PFSK-1 (cell line): ENCODE measurements at regions not wholly inside any gene's neighbourhood (a gene's known extent, or its start where the extent isn't known, plus 50 kb on each side); places are given as distances from the start of the nearest gene placed in this dataset.

Experiments
- FOXP2 ChIP-seq: optimal IDR thresholded peaks from 2 replicates; pipeline ENCODE3; 2011; ENCODE audit warnings: borderline replicate concordance, control low read depth, inconsistent platforms; ENCODE audit not compliant: insufficient read depth; ENCODE audit errors: extremely low read length, extremely low read depth
- POLR2AphosphoS5 ChIP-seq: IDR thresholded peaks from 2 replicates; pipeline ENCODE4 v1.6.1; 2012; ENCODE audit warnings: low read depth, mild to moderate bottlenecking, control low read depth, low read length, moderate library complexity
- SIN3A ChIP-seq: IDR thresholded peaks from 2 replicates; pipeline ENCODE4 v1.6.1; 2012; ENCODE audit warnings: mild to moderate bottlenecking, low read length, moderate library complexity, borderline replicate concordance; ENCODE audit not compliant: insufficient read depth
- TAF1 ChIP-seq: IDR thresholded peaks from 2 replicates; pipeline ENCODE4 v1.6.1; 2012; ENCODE audit warnings: low read length, control low read depth, borderline replicate concordance; ENCODE audit not compliant: insufficient read depth
- TF ChIP-seq, protein P1 (sequence below), 2 experiments: IDR thresholded peaks; 2 replicates each; pipeline versions ENCODE4 v1.6.1 to v1.8.0; 2011 to 2012; ENCODE audit warnings: low read depth in 2 of 2, low read length in 2 of 2, control low read depth in 1 of 2, inconsistent platforms in 1 of 2, mild to moderate bottlenecking in 1 of 2, moderate library complexity in 1 of 2; ENCODE audit not compliant: insufficient read depth in 1 of 2

GRCh38 chr11:109706945-109707344 is 285.0 kb downstream of the C11orf87 start:
- TF ChIP-seq, protein P1, sequence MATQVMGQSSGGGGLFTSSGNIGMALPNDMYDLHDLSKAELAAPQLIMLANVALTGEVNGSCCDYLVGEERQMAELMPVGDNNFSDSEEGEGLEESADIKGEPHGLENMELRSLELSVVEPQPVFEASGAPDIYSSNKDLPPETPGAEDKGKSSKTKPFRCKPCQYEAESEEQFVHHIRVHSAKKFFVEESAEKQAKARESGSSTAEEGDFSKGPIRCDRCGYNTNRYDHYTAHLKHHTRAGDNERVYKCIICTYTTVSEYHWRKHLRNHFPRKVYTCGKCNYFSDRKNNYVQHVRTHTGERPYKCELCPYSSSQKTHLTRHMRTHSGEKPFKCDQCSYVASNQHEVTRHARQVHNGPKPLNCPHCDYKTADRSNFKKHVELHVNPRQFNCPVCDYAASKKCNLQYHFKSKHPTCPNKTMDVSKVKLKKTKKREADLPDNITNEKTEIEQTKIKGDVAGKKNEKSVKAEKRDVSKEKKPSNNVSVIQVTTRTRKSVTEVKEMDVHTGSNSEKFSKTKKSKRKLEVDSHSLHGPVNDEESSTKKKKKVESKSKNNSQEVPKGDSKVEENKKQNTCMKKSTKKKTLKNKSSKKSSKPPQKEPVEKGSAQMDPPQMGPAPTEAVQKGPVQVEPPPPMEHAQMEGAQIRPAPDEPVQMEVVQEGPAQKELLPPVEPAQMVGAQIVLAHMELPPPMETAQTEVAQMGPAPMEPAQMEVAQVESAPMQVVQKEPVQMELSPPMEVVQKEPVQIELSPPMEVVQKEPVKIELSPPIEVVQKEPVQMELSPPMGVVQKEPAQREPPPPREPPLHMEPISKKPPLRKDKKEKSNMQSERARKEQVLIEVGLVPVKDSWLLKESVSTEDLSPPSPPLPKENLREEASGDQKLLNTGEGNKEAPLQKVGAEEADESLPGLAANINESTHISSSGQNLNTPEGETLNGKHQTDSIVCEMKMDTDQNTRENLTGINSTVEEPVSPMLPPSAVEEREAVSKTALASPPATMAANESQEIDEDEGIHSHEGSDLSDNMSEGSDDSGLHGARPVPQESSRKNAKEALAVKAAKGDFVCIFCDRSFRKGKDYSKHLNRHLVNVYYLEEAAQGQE (IDR thresholded peaks at IDR 0.05; ENCODE audit: insufficient read depth in 1 of 2, low read depth in 2 of 2, low read length in 2 of 2) = no peak
- TF ChIP-seq SIN3A = no peak
- TF ChIP-seq TAF1 = no peak
- no peak for TF ChIP-seq FOXP2

GRCh38 chr11:109707411-109707810 is 285.4 kb downstream of the C11orf87 start:
- TF ChIP-seq POLR2AphosphoS5 = no peak
- TF ChIP-seq, protein P1 (IDR thresholded peaks at IDR 0.05; ENCODE audit: insufficient read depth in 1 of 2, low read depth in 2 of 2, low read length in 2 of 2) = no peak
- TF ChIP-seq SIN3A = no peak
- TF ChIP-seq TAF1 = no peak

- TF ChIP-seq TAF1 (no peak), POLR2AphosphoS5 (no peak), SIN3A (no peak), FOXP2 (no peak)
- TF ChIP-seq, protein P1 (IDR thresholded peaks at IDR 0.05; ENCODE audit: insufficient read depth in 1 of 2, low read depth in 2 of 2, low read length in 2 of 2) = no peak
These were observed 286.2 kb downstream of the C11orf87 start for GRCh38 chr11:109708184-109708583.

GRCh38 chr11:109726061-109726460 is 304.1 kb downstream of the C11orf87 start:
- no peak for TF ChIP-seq FOXP2

DNA sequence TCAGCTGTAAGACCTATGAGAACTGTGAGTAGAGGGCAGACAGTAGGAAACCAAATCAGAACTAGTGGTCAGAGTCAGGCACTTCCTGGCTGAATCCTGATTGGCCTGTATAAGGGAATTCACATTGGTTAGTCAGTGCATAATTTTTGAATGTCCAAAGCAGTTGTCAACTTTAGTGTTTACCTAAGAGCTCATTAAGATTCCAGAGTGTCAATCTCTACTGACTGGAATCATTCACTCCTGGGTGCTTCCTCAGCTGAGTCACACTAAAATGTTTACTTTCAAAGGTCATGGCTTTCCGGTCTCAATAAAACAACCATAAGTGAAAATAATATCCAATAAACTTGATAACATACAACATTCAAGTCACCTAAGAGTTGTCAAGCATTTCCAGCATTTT is 306.1 kb downstream of the C11orf87 start:
- TF ChIP-seq, protein P1 (IDR thresholded peaks at IDR 0.05; ENCODE audit: insufficient read depth in 1 of 2, low read depth in 2 of 2, low read length in 2 of 2) = no peak
- TF ChIP-seq SIN3A (no peak), TAF1 (no peak), FOXP2 (no peak), POLR2AphosphoS5 (no peak)

DNA sequence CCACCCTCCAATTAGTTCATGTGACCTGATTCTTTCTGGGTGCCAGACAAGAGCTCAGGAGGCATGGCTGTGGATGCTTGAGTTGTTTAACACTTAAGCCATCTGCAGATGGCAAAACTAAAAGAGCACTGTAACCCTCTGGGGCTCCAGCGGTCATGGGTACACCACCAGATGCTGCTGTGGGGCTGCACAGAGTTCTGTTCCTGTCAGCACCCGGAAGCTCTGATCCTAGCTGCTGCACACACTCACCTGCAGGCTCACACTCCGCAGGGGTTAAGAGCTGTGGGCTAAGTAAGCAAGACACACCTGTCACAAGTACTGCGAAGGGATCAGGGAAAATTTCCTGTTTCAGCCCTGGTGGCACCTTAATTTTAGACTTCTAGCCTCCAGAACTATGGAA is 307.8 kb downstream of the C11orf87 start:
- TF ChIP-seq FOXP2 (no peak), POLR2AphosphoS5 (no peak), TAF1 (no peak), SIN3A (no peak)
- TF ChIP-seq, protein P1 (IDR thresholded peaks at IDR 0.05; ENCODE audit: insufficient read depth in 1 of 2, low read depth in 2 of 2, low read length in 2 of 2) = no peak
